ENCODE measurements at regions not wholly inside any gene's neighbourhood (a gene's known extent, or its start where the extent isn't known, plus 50 kb on each side); places are given as distances from the start of the nearest gene placed in this dataset.

- no peaks in the 10 kb centered on the region for H3K27me3 Mint-ChIP-seq (ENCODE audit: low read depth in 3 of 3)
- H3K27ac Mint-ChIP-seq: no peak overlapping the region
- H3K4me1 Mint-ChIP-seq: no peaks in the 10 kb centered on the region
- no peak for DNase-seq
- H3K36me3 Mint-ChIP-seq: no peaks in the 10 kb centered on the region
- no peak overlapping the region for H3K4me3 Mint-ChIP-seq
- H3K9me3 Mint-ChIP-seq: peaks cover 10 to 23% (median 18%) of the 10 kb centered on the region in 6 donors
These were observed 1293.7 kb upstream of the AUTS2 start for GRCh38 chr7:68304536-68304935.

DNA sequence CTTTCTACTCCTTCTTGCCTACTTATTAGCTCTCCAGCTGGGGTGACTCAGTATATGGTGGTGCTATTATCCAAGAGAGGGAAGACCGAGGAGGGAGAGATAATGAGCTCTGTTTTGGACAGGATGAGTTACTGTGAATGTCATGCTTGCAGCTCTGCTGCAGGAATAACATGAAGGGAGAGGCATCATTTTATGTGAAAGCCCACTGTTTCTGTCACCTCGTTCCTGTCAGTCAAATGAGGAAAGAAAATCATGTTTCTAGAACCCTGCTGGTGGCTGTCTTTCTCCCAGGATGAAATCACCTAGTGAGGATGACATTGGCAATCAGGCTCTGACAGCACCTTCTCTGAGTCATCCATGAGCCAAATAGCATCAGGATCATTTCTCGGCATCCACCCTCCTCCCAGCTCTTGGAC, 1291.6 kb upstream of the AUTS2 start:
- DNase-seq: no peak
- Mint-ChIP-seq H3K27ac (no peak overlapping the region), H3K36me3 (no peaks in the 10 kb centered on the region), H3K27me3 (ENCODE audit: low read depth in 3 of 3) (no peaks in the 10 kb centered on the region), H3K4me1 (no peaks in the 10 kb centered on the region), H3K4me3 (no peak overlapping the region), H3K9me3 (peaks cover 8 to 26% (median 23%) of the 10 kb centered on the region in 6 donors)

GRCh38 chr7:68309271-68309670, 1289.0 kb upstream of the AUTS2 start:
- H3K27ac Mint-ChIP-seq: no peak overlapping the region
- no peaks in the 10 kb centered on the region for H3K4me1 Mint-ChIP-seq
- peaks cover 17 to 43% (median 33%) of the 10 kb centered on the region in 6 donors for H3K9me3 Mint-ChIP-seq
- H3K27me3 Mint-ChIP-seq (ENCODE audit: low read depth in 3 of 3): peaks cover 0 to 3% (median 0%) of the 10 kb centered on the region in 3 donors
- no peak for DNase-seq
- no peak overlapping the region for H3K4me3 Mint-ChIP-seq
- H3K36me3 Mint-ChIP-seq: no peaks in the 10 kb centered on the region

- H3K27ac Mint-ChIP-seq: no peak overlapping the region
- H3K4me1 Mint-ChIP-seq: no peaks in the 10 kb centered on the region
- H3K9me3 Mint-ChIP-seq: peaks cover 17 to 44% (median 33%) of the 10 kb centered on the region in 6 donors
- no peak overlapping the region for H3K4me3 Mint-ChIP-seq
- no peak for DNase-seq
- no peaks in the 10 kb centered on the region for H3K36me3 Mint-ChIP-seq
- H3K27me3 Mint-ChIP-seq (ENCODE audit: low read depth in 3 of 3): peaks cover 0 to 3% (median 0%) of the 10 kb centered on the region in 3 donors
These were observed 1288.5 kb upstream of the AUTS2 start for GRCh38 chr7:68309806-68310205.

GRCh38 chr7:68311958-68312357, 1286.3 kb upstream of the AUTS2 start:
- Mint-ChIP-seq H3K36me3 (no peaks in the 10 kb centered on the region), H3K27me3 (ENCODE audit: low read depth in 3 of 3) (peaks cover 0 to 3% (median 0%) of the 10 kb centered on the region in 3 donors), H3K27ac (no peak overlapping the region), H3K9me3 (peaks cover 14 to 43% (median 35%) of the 10 kb centered on the region in 6 donors), H3K4me3 (no peak overlapping the region), H3K4me1 (no peaks in the 10 kb centered on the region)
- DNase-seq: no peak

- Mint-ChIP-seq H3K9me3 (peaks cover 8 to 41% (median 28%) of the 10 kb centered on the region in 6 donors), H3K4me3 (no peak overlapping the region), H3K4me1 (no peaks in the 10 kb centered on the region), H3K27me3 (ENCODE audit: low read depth in 3 of 3) (peaks cover 0 to 3% (median 0%) of the 10 kb centered on the region in 3 donors), H3K36me3 (no peaks in the 10 kb centered on the region), H3K27ac (no peak overlapping the region)
- no peak for DNase-seq
These were observed 1284.5 kb upstream of the AUTS2 start for GRCh38 chr7:68313806-68314205.

GRCh38 chr7:68314208-68314607, 1284.1 kb upstream of the AUTS2 start:
- Mint-ChIP-seq H3K4me1 (no peaks in the 10 kb centered on the region), H3K4me3 (no peak overlapping the region), H3K27ac (no peak overlapping the region), H3K36me3 (no peaks in the 10 kb centered on the region), H3K27me3 (ENCODE audit: low read depth in 3 of 3) (peaks cover 0 to 3% (median 0%) of the 10 kb centered on the region in 3 donors), H3K9me3 (peaks cover 8 to 38% (median 26%) of the 10 kb centered on the region in 6 donors)
- no peak for DNase-seq

- no peaks in the 10 kb centered on the region for H3K4me1 Mint-ChIP-seq
- H3K4me3 Mint-ChIP-seq: no peak overlapping the region
- H3K27ac Mint-ChIP-seq: no peak overlapping the region
- no peaks in the 10 kb centered on the region for H3K36me3 Mint-ChIP-seq
- no peak for DNase-seq
- peaks cover 0 to 2% (median 0%) of the 10 kb centered on the region in 3 donors for H3K27me3 Mint-ChIP-seq (ENCODE audit: low read depth in 3 of 3)
- peaks cover 2 to 25% (median 16%) of the 10 kb centered on the region in 6 donors for H3K9me3 Mint-ChIP-seq
These were observed 1280.8 kb upstream of the AUTS2 start for GRCh38 chr7:68317476-68317875.

- Mint-ChIP-seq H3K4me1 (no peaks in the 10 kb centered on the region), H3K4me3 (no peak overlapping the region), H3K36me3 (no peaks in the 10 kb centered on the region), H3K9me3 (peaks cover 0 to 16% (median 7%) of the 10 kb centered on the region in 6 donors), H3K27ac (no peak overlapping the region), H3K27me3 (ENCODE audit: low read depth in 3 of 3) (peaks cover 0 to 2% (median 0%) of the 10 kb centered on the region in 3 donors)
- DNase-seq: no peak
These were observed 1279.2 kb upstream of the AUTS2 start for GRCh38 chr7:68319061-68319460.

DNA sequence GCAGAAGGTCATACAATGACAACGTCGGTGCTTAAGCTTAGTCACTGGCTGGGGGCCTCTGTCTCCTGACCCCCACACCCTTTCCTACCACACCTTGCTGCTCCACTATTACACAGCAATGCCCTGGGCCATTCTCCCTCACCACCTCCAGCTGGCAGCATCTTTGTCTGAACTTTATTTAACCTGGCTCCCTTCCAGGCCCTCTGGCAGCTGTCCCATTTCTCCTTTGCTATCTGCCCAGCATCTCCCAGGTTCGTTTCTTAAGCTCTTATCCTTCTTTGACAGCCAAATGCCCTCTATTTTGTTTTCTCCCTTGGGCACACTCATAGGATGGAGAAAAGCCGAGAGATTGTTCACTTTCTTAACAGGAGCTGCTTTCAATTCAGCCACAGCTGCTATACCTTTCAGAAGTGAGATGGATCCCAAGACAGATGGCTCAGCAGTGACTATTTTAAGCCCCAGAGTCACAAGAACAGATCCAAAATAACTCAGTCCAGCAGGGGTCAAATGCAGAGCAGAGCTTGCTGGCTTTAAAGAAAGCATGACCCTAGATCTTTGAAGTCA, 1277.1 kb upstream of the AUTS2 start:
- Mint-ChIP-seq H3K27ac (no peak overlapping the region), H3K4me1 (no peaks in the 10 kb centered on the region), H3K27me3 (ENCODE audit: low read depth in 3 of 3) (peaks cover 0 to 2% (median 0%) of the 10 kb centered on the region in 3 donors), H3K36me3 (no peaks in the 10 kb centered on the region), H3K4me3 (no peak overlapping the region), H3K9me3 (peaks cover 0 to 18% (median 10%) of the 10 kb centered on the region in 6 donors)
- DNase-seq: no peak

- H3K9me3 Mint-ChIP-seq: peaks cover 0 to 21% (median 12%) of the 10 kb centered on the region in 6 donors
- no peaks in the 10 kb centered on the region for H3K4me1 Mint-ChIP-seq
- no peaks in the 10 kb centered on the region for H3K36me3 Mint-ChIP-seq
- H3K4me3 Mint-ChIP-seq: no peak overlapping the region
- H3K27ac Mint-ChIP-seq: no peak overlapping the region
- peaks cover 0 to 4% (median 2%) of the 10 kb centered on the region in 3 donors for H3K27me3 Mint-ChIP-seq (ENCODE audit: low read depth in 3 of 3)
- DNase-seq: no peak
These were observed 1276.3 kb upstream of the AUTS2 start for GRCh38 chr7:68321776-68322496.

- Mint-ChIP-seq H3K36me3 (no peaks in the 10 kb centered on the region), H3K4me1 (no peaks in the 10 kb centered on the region), H3K4me3 (no peak overlapping the region), H3K9me3 (peaks cover 3 to 29% (median 16%) of the 10 kb centered on the region in 6 donors), H3K27me3 (ENCODE audit: low read depth in 3 of 3) (peaks cover 0 to 4% (median 2%) of the 10 kb centered on the region in 3 donors), H3K27ac (no peak overlapping the region)
- DNase-seq: no peak
These were observed 1273.7 kb upstream of the AUTS2 start for GRCh38 chr7:68324621-68325020.

GRCh38 chr7:68334216-68334615, 1264.1 kb upstream of the AUTS2 start:
- H3K27ac Mint-ChIP-seq: no peak overlapping the region
- no peak for DNase-seq
- no peaks in the 10 kb centered on the region for H3K4me1 Mint-ChIP-seq
- peaks cover 9 to 52% (median 22%) of the 10 kb centered on the region in 6 donors for H3K9me3 Mint-ChIP-seq
- H3K4me3 Mint-ChIP-seq: no peak overlapping the region
- peaks cover 0 to 2% (median 2%) of the 10 kb centered on the region in 3 donors for H3K27me3 Mint-ChIP-seq (ENCODE audit: low read depth in 3 of 3)
- peaks cover 0 to 4% (median 0%) of the 10 kb centered on the region in 3 donors for H3K36me3 Mint-ChIP-seq

DNA sequence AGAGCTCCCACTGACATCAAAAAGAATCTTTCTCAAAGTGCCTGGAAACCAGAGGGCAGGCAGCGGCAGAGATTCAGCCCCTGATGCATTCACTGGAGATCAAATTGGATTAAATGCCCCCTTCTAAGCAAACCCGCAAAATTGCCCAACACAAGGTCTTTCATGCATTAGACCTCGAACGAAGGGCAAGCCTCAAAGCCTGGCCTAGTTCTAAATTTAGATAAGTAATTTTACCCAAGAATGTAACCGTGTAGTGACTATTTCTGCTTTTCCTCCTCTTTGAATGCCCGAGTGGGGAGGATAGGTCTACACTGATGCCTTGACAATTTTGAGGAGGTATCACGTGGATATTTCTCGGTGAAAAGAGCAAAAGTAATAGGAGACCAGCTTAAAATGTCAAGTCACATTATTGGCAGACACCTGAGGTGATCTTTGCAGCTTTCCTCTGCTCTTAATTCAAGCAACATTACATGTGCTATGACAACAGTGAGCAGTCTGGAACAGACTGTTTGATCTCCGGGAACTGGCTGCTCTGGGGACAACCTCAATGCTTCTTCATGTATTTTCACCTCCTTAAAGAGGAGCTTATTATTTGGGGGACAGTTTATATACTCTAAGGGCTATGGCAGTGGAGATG, 1263.5 kb upstream of the AUTS2 start:
- H3K4me1 Mint-ChIP-seq: no peaks in the 10 kb centered on the region
- H3K9me3 Mint-ChIP-seq: peaks cover 9 to 56% (median 22%) of the 10 kb centered on the region in 6 donors
- no peak overlapping the region for H3K27ac Mint-ChIP-seq
- H3K36me3 Mint-ChIP-seq: peaks cover 0 to 4% (median 0%) of the 10 kb centered on the region in 3 donors
- DNase-seq: no peak
- H3K4me3 Mint-ChIP-seq: no peak overlapping the region
- peaks cover 0 to 2% (median 2%) of the 10 kb centered on the region in 3 donors for H3K27me3 Mint-ChIP-seq (ENCODE audit: low read depth in 3 of 3)

Measured in immature natural killer cell (primary cell).